Neutrophil (primary cell): ENCODE measurements at regions not wholly inside any gene's neighbourhood (a gene's known extent, or its start where the extent isn't known, plus 50 kb on each side); places are given as distances from the start of the nearest gene placed in this dataset.
"Not testable (repeated sequence)": the region's sequence is repeated elsewhere in the genome, so short reads cannot be mapped to it uniquely, and the experiment has no call there.

Source experiments
- H3K27ac ChIP-seq: fragments of 200-600 bp; sonication (generic); 2 replicates; pipeline ENCODE4 v1.5.1; 2016; ENCODE audit warnings: mild to moderate bottlenecking, moderate library complexity
- H3K27me3 ChIP-seq: fragments of 200-600 bp; sonication (generic); 2 replicates; pipeline ENCODE4 v1.6.0; 2016; ENCODE audit warnings: mild to moderate bottlenecking
- H3K36me3 ChIP-seq: fragments of 200-600 bp; sonication (generic); 2 replicates; pipeline ENCODE4 v1.5.1; 2017
- H3K4me1 ChIP-seq, 2 experiments: fragments of 200-600 bp in 1 of 2; sonication (generic) in 1 of 2; 1 replicate in 1 of 2; 2 replicates in 1 of 2; pipeline versions ENCODE4 v1.5.1 to v1.6.1; 2013 to 2016; ENCODE audit warnings: low read depth in 1 of 2, low read length in 1 of 2, mild to moderate bottlenecking in 1 of 2, moderate library complexity in 1 of 2; ENCODE audit not compliant: control insufficient read depth in 1 of 2, insufficient read depth in 1 of 2
- H3K4me3 ChIP-seq, 2 experiments: fragments of 200-600 bp in 1 of 2; sonication (generic) in 1 of 2; 1 replicate in 1 of 2; 2 replicates in 1 of 2; pipeline ENCODE4 v1.5.1; 2013 to 2016; ENCODE audit warnings: low read depth in 1 of 2, low read length in 1 of 2, mild to moderate bottlenecking in 1 of 2, moderate library complexity in 1 of 2
- H3K9me3 ChIP-seq: fragments of 200-600 bp; sonication (generic); 2 replicates; pipeline ENCODE4 v1.5.1; 2016
- TF ChIP-seq, protein P1 (sequence below): fragments of 200-600 bp; sonication (generic); IDR thresholded peaks from 2 replicates; pipeline ENCODE4 v1.5.1; 2016; ENCODE audit warnings: antibody characterized with exemption

DNA sequence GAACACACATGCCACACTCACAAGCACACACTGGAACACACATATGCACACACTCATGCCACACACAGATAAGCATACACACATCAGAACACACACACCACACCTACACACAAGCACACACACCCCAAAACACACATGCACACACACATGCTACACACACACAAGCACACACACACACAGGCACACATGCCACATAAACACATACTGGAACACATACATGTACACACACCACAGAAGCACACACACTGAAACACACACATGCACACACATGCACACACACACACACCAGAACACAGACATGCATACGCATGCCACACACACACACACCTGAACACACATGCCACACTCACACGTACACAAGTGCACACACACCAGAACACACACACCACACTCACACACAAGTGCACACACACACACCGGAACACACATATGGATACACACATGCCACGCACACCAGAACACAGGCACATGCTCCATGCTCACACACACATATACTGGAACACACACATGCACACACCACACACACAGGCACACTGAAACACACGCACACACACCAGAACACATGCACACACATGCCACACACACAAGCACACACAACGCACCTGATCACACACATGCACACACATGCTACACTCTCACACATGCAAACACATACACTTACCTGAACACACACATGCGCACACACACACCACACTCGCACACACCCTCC is 78.0 kb upstream of the IRX4 start:
- TF ChIP-seq, protein P1, sequence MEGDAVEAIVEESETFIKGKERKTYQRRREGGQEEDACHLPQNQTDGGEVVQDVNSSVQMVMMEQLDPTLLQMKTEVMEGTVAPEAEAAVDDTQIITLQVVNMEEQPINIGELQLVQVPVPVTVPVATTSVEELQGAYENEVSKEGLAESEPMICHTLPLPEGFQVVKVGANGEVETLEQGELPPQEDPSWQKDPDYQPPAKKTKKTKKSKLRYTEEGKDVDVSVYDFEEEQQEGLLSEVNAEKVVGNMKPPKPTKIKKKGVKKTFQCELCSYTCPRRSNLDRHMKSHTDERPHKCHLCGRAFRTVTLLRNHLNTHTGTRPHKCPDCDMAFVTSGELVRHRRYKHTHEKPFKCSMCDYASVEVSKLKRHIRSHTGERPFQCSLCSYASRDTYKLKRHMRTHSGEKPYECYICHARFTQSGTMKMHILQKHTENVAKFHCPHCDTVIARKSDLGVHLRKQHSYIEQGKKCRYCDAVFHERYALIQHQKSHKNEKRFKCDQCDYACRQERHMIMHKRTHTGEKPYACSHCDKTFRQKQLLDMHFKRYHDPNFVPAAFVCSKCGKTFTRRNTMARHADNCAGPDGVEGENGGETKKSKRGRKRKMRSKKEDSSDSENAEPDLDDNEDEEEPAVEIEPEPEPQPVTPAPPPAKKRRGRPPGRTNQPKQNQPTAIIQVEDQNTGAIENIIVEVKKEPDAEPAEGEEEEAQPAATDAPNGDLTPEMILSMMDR = no peak
- H3K4me1 ChIP-seq = no peaks in the 10 kb centered on the region
- no peak overlapping the region for H3K4me3 ChIP-seq
- no peaks in the 10 kb centered on the region for H3K36me3 ChIP-seq
- no peaks in the 10 kb centered on the region for H3K27me3 ChIP-seq
- no peaks in the 10 kb centered on the region for H3K9me3 ChIP-seq
- H3K27ac ChIP-seq = no peak overlapping the region

DNA sequence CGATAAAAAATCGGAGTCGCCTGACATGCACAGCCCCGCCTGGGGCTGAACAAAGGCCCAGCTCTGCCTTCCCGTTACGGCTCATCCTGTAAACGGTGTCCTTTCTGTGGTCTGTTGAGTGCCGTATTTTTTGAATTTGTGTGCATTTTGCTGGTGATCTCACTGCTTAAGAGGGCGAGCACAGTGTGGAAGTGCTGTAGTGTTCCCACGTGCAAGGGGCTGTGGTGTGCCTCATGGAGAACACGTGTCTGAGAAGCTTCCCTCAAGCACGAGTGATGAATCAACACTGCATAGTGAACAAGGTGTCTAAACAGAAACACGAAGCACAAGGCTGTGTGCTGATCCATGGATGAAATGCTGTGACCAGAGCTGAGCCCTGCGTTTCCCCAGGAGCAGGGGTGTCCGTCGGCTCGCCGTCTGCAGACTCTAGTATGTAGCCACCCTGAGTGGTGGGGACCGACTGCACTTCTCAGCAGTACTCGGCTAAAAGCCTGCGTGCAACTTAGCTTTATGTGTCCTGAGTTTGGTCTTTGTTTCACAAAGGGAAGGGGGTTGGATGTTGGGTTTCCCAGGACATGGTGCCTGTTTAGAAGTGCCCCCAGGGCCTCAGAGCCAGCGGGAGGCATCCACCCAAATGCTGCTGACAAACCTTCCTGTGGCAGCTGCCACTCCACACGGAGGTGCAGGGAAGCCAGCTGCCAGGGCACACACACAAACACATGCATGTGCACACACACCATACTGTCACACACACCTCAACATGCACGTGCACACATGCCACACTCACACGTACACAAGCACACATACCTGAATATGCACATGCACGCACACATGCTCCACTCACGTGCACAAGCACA is 77.2 kb upstream of the IRX4 start:
- H3K27ac ChIP-seq = no peak overlapping the region
- H3K4me3 ChIP-seq = no peak overlapping the region
- TF ChIP-seq, protein P1 = no peak
- no peaks in the 10 kb centered on the region for H3K9me3 ChIP-seq
- no peaks in the 10 kb centered on the region for H3K27me3 ChIP-seq
- H3K36me3 ChIP-seq = no peaks in the 10 kb centered on the region
- no peaks in the 10 kb centered on the region for H3K4me1 ChIP-seq

DNA sequence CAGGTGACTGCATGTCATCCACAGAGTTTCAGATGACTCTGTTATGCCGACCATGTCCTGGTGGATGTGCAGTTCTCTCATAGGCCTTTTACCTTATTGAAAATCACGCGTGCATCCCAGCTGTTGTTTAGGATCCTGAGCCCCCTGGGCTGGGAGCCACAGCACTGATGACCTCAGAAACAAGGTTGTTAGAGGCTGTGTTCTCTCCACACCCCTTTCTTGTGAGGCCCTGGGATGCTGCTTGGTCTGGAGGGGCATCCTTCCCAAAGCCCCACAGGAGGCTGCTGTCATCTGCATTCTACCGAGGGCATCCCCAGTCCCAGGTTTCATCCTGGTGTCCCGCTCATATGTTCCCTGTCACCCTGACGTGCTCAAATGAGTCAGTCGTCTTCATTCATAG is 76.5 kb upstream of the IRX4 start:
- H3K36me3 ChIP-seq = no peaks in the 10 kb centered on the region
- TF ChIP-seq, protein P1 = no peak
- H3K27ac ChIP-seq = no peak overlapping the region
- no peaks in the 10 kb centered on the region for H3K4me1 ChIP-seq
- no peaks in the 10 kb centered on the region for H3K9me3 ChIP-seq
- no peaks in the 10 kb centered on the region for H3K27me3 ChIP-seq
- H3K4me3 ChIP-seq = no peak overlapping the region

DNA sequence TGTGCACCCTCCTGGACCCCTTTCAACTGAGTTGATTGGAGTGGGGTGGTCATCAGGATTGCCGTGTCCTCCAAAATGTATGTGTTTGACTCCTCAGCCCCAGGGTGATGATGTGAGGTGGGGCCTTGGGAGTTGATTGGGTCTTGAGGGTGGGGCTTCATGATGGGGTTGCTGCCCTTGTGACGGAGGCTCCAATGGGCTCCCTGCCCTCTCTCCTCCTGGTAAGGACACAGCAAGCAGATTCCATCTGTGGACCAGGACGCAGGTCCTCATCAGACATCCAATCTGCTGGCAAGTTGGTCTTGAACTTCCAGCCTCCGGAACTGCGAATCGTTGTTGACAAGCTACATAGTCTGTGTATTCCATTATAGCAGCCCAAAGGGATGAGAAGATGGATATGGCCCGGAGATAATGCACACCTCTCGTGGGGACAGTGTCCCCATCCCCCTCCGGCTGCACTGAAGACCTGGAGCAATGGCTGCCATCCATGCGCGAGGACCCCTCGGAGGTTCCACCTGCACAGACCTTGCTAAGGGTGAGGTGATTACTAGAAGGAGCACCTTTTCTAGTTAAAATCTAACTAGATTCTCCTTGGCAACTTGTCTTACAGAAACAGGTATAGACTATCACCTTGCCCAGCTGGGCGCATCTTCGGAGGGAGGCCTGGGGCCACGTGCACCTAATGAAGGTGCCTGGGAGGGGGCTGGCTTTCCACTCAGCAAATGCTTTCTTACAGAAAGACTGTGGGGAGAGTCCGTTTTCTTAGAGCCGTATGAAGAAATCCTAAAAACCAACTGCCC is 75.7 kb upstream of the IRX4 start:
- Histone ChIP-seq H3K36me3 (no peaks in the 10 kb centered on the region), H3K9me3 (no peaks in the 10 kb centered on the region), H3K27me3 (peaks cover 5% of the 10 kb centered on the region), H3K27ac (no peak overlapping the region), H3K4me3 (no peak overlapping the region), H3K4me1 (no peaks in the 10 kb centered on the region)
- TF ChIP-seq, protein P1 = no peak

DNA sequence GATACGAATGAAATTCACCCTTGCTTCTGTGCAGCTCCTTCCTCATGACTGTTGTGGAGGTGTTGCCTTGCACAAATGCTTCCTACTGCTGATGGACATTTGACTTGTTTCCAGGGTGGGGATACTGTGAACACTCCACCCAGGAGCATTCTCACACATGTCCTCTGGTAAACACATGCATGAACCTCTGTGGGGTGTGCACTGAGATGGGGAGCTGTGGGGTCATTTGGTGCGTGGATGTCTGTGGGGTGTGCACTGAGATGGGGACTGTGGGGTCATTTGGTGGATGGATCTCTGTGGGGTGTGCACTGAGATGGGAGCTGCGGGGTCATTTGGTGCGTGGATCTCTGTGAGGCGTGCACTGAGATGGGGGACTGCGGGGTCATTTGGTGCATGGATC is 72.9 kb upstream of the IRX4 start:
- TF ChIP-seq, protein P1 = no peak
- Histone ChIP-seq H3K27ac (no peak overlapping the region), H3K9me3 (no peaks in the 10 kb centered on the region), H3K27me3 (peaks cover 26% of the 10 kb centered on the region), H3K4me1 (no peaks in the 10 kb centered on the region), H3K4me3 (no peak overlapping the region), H3K36me3 (no peaks in the 10 kb centered on the region)

DNA sequence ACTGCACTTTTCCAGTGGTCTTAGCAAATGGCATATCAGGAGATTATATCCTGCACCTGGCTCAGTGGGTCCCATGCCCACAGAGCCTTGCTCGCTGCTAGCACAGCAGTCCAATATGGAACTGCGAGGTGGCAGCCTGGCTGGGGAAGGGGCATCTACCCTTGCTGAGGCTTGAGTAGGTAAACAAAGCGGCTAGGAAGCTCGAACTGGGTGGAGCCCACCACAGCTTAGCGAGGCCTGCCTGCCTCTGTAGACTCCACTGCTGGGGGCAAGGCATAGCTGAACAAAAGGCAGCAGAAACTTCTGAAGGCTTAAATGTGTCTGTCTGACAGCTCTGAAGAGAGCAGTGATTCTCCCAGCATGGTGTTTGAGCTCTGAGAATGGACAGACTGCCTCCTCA is 71.0 kb upstream of the IRX4 start:
- H3K4me1 ChIP-seq, H3K4me3 ChIP-seq, H3K36me3 ChIP-seq, H3K9me3 ChIP-seq, H3K27ac ChIP-seq: not testable (repeated sequence)
- peaks cover 26% of the 10 kb centered on the region for H3K27me3 ChIP-seq
